ENCODE measurements at regions not wholly inside any gene's neighbourhood (a gene's known extent, or its start where the extent isn't known, plus 50 kb on each side); places are given as distances from the start of the nearest gene placed in this dataset.

DNA sequence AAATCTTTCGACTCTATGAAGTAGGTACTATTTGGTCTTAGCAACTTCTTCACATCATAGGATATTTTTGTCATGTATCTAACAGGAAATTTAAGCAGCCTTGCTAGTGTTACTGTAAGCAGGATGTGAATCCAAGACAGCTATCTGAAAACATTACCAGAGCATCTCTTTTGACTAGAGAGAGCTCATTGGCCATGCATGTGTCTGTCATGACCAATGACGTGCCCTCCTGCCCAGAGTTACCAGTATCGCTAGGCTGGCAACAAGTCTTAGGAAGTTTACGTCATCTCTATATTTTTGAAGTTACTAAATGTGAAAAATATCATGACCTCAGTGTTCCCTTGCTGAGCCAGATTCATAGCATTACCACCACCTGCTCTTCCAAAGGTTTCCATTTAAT lies 130.9 kb upstream of the TP63 start:
- TF ChIP-seq ZBTB43 (CRISPR knock-in tag; IDR thresholded peaks at IDR 0.05): no peak
- TF ChIP-seq, protein P1, sequence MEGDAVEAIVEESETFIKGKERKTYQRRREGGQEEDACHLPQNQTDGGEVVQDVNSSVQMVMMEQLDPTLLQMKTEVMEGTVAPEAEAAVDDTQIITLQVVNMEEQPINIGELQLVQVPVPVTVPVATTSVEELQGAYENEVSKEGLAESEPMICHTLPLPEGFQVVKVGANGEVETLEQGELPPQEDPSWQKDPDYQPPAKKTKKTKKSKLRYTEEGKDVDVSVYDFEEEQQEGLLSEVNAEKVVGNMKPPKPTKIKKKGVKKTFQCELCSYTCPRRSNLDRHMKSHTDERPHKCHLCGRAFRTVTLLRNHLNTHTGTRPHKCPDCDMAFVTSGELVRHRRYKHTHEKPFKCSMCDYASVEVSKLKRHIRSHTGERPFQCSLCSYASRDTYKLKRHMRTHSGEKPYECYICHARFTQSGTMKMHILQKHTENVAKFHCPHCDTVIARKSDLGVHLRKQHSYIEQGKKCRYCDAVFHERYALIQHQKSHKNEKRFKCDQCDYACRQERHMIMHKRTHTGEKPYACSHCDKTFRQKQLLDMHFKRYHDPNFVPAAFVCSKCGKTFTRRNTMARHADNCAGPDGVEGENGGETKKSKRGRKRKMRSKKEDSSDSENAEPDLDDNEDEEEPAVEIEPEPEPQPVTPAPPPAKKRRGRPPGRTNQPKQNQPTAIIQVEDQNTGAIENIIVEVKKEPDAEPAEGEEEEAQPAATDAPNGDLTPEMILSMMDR (IDR thresholded peaks at IDR 0.05): no peak
- TF ChIP-seq, protein P2, sequence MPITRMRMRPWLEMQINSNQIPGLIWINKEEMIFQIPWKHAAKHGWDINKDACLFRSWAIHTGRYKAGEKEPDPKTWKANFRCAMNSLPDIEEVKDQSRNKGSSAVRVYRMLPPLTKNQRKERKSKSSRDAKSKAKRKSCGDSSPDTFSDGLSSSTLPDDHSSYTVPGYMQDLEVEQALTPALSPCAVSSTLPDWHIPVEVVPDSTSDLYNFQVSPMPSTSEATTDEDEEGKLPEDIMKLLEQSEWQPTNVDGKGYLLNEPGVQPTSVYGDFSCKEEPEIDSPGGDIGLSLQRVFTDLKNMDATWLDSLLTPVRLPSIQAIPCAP (CRISPR knock-in tag; IDR thresholded peaks at IDR 0.05): no peak
- TF ChIP-seq, protein P3, sequence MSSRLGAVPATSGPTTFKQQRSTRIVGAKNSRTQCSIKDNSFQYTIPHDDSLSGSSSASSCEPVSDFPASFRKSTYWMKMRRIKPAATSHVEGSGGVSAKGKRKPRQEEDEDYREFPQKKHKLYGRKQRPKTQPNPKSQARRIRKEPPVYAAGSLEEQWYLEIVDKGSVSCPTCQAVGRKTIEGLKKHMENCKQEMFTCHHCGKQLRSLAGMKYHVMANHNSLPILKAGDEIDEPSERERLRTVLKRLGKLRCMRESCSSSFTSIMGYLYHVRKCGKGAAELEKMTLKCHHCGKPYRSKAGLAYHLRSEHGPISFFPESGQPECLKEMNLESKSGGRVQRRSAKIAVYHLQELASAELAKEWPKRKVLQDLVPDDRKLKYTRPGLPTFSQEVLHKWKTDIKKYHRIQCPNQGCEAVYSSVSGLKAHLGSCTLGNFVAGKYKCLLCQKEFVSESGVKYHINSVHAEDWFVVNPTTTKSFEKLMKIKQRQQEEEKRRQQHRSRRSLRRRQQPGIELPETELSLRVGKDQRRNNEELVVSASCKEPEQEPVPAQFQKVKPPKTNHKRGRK (CRISPR knock-in tag; IDR thresholded peaks at IDR 0.05; ENCODE audit: borderline replicate concordance): no peak
- TF ChIP-seq, protein P4, sequence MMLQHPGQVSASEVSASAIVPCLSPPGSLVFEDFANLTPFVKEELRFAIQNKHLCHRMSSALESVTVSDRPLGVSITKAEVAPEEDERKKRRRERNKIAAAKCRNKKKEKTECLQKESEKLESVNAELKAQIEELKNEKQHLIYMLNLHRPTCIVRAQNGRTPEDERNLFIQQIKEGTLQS (CRISPR knock-in tag; conservative IDR thresholded peaks at IDR 0.05): no peak
- no peak for TF ChIP-seq NR2C2 (CRISPR knock-in tag; IDR thresholded peaks at IDR 0.05)
- no peak for TF ChIP-seq ESRRA (CRISPR knock-in tag; IDR thresholded peaks at IDR 0.05; ENCODE audit: borderline replicate concordance)
- TF ChIP-seq ELF4 (CRISPR knock-in tag; IDR thresholded peaks at IDR 0.05; ENCODE audit: low read depth): no peak
- TF ChIP-seq NR1H2 (CRISPR knock-in tag; IDR thresholded peaks at IDR 0.05): no peak

Data from WTC11 (cell line).